ENCODE measurements at regions not wholly inside any gene's neighbourhood (a gene's known extent, or its start where the extent isn't known, plus 50 kb on each side); places are given as distances from the start of the nearest gene placed in this dataset.

DNA sequence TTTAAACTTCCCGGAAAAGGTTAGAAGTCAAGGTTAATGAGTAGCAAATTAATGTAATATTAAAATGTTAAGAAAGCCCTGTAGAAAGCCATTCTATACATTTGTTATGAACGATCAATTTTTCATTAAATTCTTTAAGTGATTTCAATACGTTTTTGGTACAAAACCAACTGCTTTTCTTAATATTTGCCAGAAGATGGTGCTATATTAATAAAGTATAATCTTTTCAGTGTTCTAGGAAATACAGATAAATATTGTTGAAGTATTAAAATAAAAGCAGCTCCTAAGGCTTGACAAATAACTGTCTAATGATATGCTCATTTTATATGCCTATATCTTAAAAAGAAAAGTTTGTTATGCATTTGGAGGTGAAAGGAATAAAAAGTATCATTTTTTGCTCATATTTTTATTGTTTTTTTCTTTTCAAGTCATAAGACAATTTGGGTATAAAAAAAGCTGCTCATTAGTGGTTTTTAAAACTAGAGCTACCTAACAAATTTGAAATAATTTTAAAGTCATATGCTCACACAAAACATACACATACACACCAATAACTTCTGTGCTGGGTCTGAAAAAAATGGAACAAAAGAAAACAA, 130.3 kb upstream of the POT1 start (continued):
- TF ChIP-seq ZNF79 (CRISPR knock-in tag; IDR thresholded peaks at IDR 0.05; ENCODE audit: low read depth) (no peak), HDAC2 (IDR thresholded peaks at IDR 0.05) (no peak), NFXL1 (CRISPR knock-in tag; IDR thresholded peaks at IDR 0.05) (no peak), ZNF253 (CRISPR knock-in tag; conservative IDR thresholded peaks at IDR 0.05) (no peak)
- TF ChIP-seq, protein P1, sequence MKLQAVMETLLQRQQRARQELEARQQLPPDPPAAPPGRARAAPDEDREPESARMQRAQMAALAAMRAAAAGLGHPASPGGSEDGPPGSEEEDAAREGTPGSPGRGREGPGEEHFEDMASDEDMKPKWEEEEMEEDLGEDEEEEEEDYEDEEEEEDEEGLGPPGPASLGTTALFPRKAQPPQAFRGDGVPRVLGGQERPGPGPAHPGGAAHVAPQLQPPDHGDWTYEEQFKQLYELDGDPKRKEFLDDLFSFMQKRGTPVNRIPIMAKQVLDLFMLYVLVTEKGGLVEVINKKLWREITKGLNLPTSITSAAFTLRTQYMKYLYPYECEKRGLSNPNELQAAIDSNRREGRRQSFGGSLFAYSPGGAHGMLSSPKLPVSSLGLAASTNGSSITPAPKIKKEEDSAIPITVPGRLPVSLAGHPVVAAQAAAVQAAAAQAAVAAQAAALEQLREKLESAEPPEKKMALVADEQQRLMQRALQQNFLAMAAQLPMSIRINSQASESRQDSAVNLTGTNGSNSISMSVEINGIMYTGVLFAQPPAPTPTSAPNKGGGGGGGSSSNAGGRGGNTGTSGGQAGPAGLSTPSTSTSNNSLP (IDR thresholded peaks at IDR 0.05; ENCODE audit: borderline replicate concordance, low read depth, low read length), result 0 out of 2 replicates have a peak, but pooled peaks have one; percentile 19
- TF ChIP-seq, protein P2, sequence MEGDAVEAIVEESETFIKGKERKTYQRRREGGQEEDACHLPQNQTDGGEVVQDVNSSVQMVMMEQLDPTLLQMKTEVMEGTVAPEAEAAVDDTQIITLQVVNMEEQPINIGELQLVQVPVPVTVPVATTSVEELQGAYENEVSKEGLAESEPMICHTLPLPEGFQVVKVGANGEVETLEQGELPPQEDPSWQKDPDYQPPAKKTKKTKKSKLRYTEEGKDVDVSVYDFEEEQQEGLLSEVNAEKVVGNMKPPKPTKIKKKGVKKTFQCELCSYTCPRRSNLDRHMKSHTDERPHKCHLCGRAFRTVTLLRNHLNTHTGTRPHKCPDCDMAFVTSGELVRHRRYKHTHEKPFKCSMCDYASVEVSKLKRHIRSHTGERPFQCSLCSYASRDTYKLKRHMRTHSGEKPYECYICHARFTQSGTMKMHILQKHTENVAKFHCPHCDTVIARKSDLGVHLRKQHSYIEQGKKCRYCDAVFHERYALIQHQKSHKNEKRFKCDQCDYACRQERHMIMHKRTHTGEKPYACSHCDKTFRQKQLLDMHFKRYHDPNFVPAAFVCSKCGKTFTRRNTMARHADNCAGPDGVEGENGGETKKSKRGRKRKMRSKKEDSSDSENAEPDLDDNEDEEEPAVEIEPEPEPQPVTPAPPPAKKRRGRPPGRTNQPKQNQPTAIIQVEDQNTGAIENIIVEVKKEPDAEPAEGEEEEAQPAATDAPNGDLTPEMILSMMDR (IDR thresholded peaks at IDR 0.05 in 2 of 3, conservative IDR thresholded peaks at IDR 0.05 in 1 of 3; ENCODE audit: insufficient read depth in 2 of 3, low read depth in 1 of 3, low read length in 3 of 3), result peak in 2 of 3 experiments; percentile 12 to 56; a peak in 2 of 6 replicates

DNA sequence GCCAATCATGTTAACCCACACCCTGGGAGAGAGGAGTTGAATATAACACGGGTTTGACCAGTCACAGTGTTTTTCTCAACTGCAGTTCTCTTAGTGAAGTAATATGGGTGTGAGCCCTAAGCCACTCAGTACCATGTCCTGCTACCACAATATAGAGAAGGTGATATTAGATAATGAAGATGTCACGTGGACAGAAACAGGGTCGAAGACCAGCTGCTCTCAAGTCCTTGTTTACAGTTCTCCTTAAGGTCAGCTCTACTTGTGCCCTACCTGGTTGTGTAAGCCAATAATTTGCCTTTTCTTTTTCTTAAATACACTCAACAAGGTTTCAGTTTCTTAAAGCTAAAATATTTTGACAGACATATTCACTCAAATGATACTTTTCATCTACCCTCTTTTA, 128.3 kb upstream of the POT1 start:
- intact Hi-C loops (cut with micrococcal nuclease) (no loop called here), in situ Hi-C loops (cut with MboI) (no loop called here)
- no peak overlapping the region for H3K9ac ChIP-seq (ENCODE audit: insufficient read depth in 1 of 2, low read depth in 2 of 2, low read length in 2 of 2)
- TF ChIP-seq CBX8 (IDR thresholded peaks at IDR 0.05; ENCODE audit: borderline replicate concordance, extremely low read depth, low read depth, low read length, poor library complexity, severe bottlenecking), result no peak
- TF ChIP-seq, protein P3, sequence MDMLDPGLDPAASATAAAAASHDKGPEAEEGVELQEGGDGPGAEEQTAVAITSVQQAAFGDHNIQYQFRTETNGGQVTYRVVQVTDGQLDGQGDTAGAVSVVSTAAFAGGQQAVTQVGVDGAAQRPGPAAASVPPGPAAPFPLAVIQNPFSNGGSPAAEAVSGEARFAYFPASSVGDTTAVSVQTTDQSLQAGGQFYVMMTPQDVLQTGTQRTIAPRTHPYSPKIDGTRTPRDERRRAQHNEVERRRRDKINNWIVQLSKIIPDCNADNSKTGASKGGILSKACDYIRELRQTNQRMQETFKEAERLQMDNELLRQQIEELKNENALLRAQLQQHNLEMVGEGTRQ (CRISPR knock-in tag; IDR thresholded peaks at IDR 0.05), result peak; percentile 34
- BruUV-seq (replicated peaks), result no TSS peak
- no peak overlapping the region for H3K4me2 ChIP-seq (ENCODE audit: insufficient read depth, low read length)
- no peaks in the 10 kb centered on the region for H3K9me1 ChIP-seq (ENCODE audit: control insufficient read depth, insufficient read depth, low read length)
- H2AFZ ChIP-seq (ENCODE audit: low read depth, low read length), result peak overlapping the region; percentile 24; the same call in 1 of the 2 replicates
- no peak overlapping the region for H3K4me3 ChIP-seq
- POLR2A ChIA-PET, result no interaction called here
- DNase-seq (ENCODE audit: extremely low read depth in 1 of 4, low spot score in 3 of 4), result peak in 1 of 4 experiments; percentile 7
- H3K4me1 ChIP-seq (replicated peaks in 1 of 2; ENCODE audit: control insufficient read depth in 2 of 2, insufficient read depth in 2 of 2, low read length in 2 of 2), result no peaks in the 10 kb centered on the region
- WGBS (ENCODE audit: insufficient coverage, low coverage, missing lambda C conversion rate), result 2% methylated on average over 3 of the region's 3 CpGs
- H3K36me3 ChIP-seq (ENCODE audit: control insufficient read depth, insufficient read depth, low read length), result no peaks in the 10 kb centered on the region
- ATAC-seq, result peak; percentile 35; the same call in 2 of the 3 replicates
- H3K79me2 ChIP-seq (ENCODE audit: control insufficient read depth, insufficient read depth, low read length), result no peaks in the 10 kb centered on the region
- CTCF ChIA-PET (ENCODE audit: low intra/inter-chr PET ratio), result no interaction called here
- FAIRE-seq, result no peak
- H4K20me1 ChIP-seq (replicated peaks; ENCODE audit: control insufficient read depth, insufficient read depth, low read length), result no peaks in the 10 kb centered on the region
- H3K9me3 ChIP-seq (replicated peaks; ENCODE audit: control insufficient read depth, insufficient read depth, low read depth, low read length), result no peaks in the 10 kb centered on the region
- H3K27me3 ChIP-seq (ENCODE audit: control insufficient read depth in 2 of 2, insufficient read depth in 2 of 2, low read length in 2 of 2), result no peaks in the 10 kb centered on the region
- no peak overlapping the region for H3K27ac ChIP-seq (ENCODE audit: extremely low read depth, low read depth, low read length)
